Ovary (tissue), 3 donors: ENCODE measurements at regions not wholly inside any gene's neighbourhood (a gene's known extent, or its start where the extent isn't known, plus 50 kb on each side); places are given as distances from the start of the nearest gene placed in this dataset.

Experiments
- CTCF ChIP-seq, 3 donors: fragments of 450-650 bp in 2 of 3; fragments of 200-600 bp in 1 of 3; IDR thresholded peaks; one replicate each; pipeline versions ENCODE4 v1.5.1 to v1.8.0; 2016 to 2022; ENCODE audit warnings: antibody characterized with exemption in 3 of 3, mild to moderate bottlenecking in 1 of 3
- EP300 ChIP-seq: sonication (generic); formaldehyde crosslinking; IDR thresholded peaks from one replicate; pipeline ENCODE4 v1.6.1; 2017; ENCODE audit warnings: antibody characterized with exemption
- donor health status: DM: no; HTN: no; CAD: no.

GRCh38 chr13:67353941-67354340, 123.8 kb upstream of the PCDH9 start:
- TF ChIP-seq CTCF (IDR thresholded peaks at IDR 0.05) (no peak), EP300 (no peak)
